ENCODE measurements at regions not wholly inside any gene's neighbourhood (a gene's known extent, or its start where the extent isn't known, plus 50 kb on each side); places are given as distances from the start of the nearest gene placed in this dataset.

GRCh38 chr4:81792521-81792920 lies 320.8 kb upstream of the RASGEF1B start:
- H3K27me3 ChIP-seq (ENCODE audit: low read depth), result no peaks in the 10 kb centered on the region
- peaks cover 4% of the 10 kb centered on the region for H3K9me3 ChIP-seq (replicated peaks)
- TF ChIP-seq CTCF (IDR thresholded peaks at IDR 0.05; ENCODE audit: borderline replicate concordance), result no peak
- H3K36me3 ChIP-seq, result no peaks in the 10 kb centered on the region
- DNase-seq, result no peak
- H3K27ac ChIP-seq (replicated peaks), result no peak overlapping the region
- intact Hi-C loops (cut with micrococcal nuclease), result no loop called here
- H3K4me3 ChIP-seq, result no peak overlapping the region
- H3K4me1 ChIP-seq, result no peaks in the 10 kb centered on the region

GRCh38 chr4:81790477-81790876 lies 318.8 kb upstream of the RASGEF1B start:
- Histone ChIP-seq H3K4me1 (peaks cover 11% of the 10 kb centered on the region), H3K9me3 (replicated peaks) (peaks cover 4% of the 10 kb centered on the region), H3K27me3 (ENCODE audit: low read depth) (no peaks in the 10 kb centered on the region), H3K36me3 (no peaks in the 10 kb centered on the region), H3K4me3 (no peak overlapping the region), H3K27ac (replicated peaks) (no peak overlapping the region)
- no peak for DNase-seq
- TF ChIP-seq CTCF (IDR thresholded peaks at IDR 0.05; ENCODE audit: borderline replicate concordance), result no peak
- intact Hi-C loops (cut with micrococcal nuclease), result no loop called here

GRCh38 chr4:81789741-81790399 lies 318.2 kb upstream of the RASGEF1B start:
- Histone ChIP-seq H3K27ac (replicated peaks) (no peak overlapping the region), H3K27me3 (ENCODE audit: low read depth) (no peaks in the 10 kb centered on the region), H3K4me1 (peaks cover 11% of the 10 kb centered on the region), H3K36me3 (no peaks in the 10 kb centered on the region), H3K4me3 (no peak overlapping the region), H3K9me3 (replicated peaks) (peaks cover 4% of the 10 kb centered on the region)
- no peak for TF ChIP-seq CTCF (IDR thresholded peaks at IDR 0.05; ENCODE audit: borderline replicate concordance)
- intact Hi-C loops (cut with micrococcal nuclease), result no loop called here
- DNase-seq, result no peak

GRCh38 chr4:81789158-81789557 lies 317.5 kb upstream of the RASGEF1B start:
- Histone ChIP-seq H3K36me3 (no peaks in the 10 kb centered on the region), H3K9me3 (replicated peaks) (peaks cover 4% of the 10 kb centered on the region), H3K27ac (replicated peaks) (no peak overlapping the region), H3K4me1 (peaks cover 11% of the 10 kb centered on the region), H3K27me3 (ENCODE audit: low read depth) (no peaks in the 10 kb centered on the region), H3K4me3 (no peak overlapping the region)
- no peak for TF ChIP-seq CTCF (IDR thresholded peaks at IDR 0.05; ENCODE audit: borderline replicate concordance)
- intact Hi-C loops (cut with micrococcal nuclease), result no loop called here
- DNase-seq, result no peak

- TF ChIP-seq CTCF (IDR thresholded peaks at IDR 0.05; ENCODE audit: borderline replicate concordance), result no peak
- no peak for DNase-seq
Measured at GRCh38 chr4:81786766-81787165, 315.1 kb upstream of the RASGEF1B start.

More at GRCh38 chr4:81786766-81787165, 315.1 kb upstream of the RASGEF1B start:
- Histone ChIP-seq H3K4me1 (peaks cover 11% of the 10 kb centered on the region), H3K4me3 (no peak overlapping the region), H3K9me3 (replicated peaks) (no peaks in the 10 kb centered on the region), H3K36me3 (no peaks in the 10 kb centered on the region), H3K27ac (replicated peaks) (no peak overlapping the region), H3K27me3 (ENCODE audit: low read depth) (no peaks in the 10 kb centered on the region)
- intact Hi-C loops (cut with micrococcal nuclease), result no loop called here
